GM12873 (cell line): ENCODE measurements at regions not wholly inside any gene's neighbourhood (a gene's known extent, or its start where the extent isn't known, plus 50 kb on each side); places are given as distances from the start of the nearest gene placed in this dataset.

Source experiments
- TF ChIP-seq, protein P1 (sequence below): IDR thresholded peaks from 2 replicates; pipeline ENCODE4 v1.5.1; 2012; ENCODE audit warnings: low read depth, mild to moderate bottlenecking, moderate library complexity, low read length, control low read depth; ENCODE audit not compliant: insufficient read depth; ENCODE audit errors: missing control alignments

DNA sequence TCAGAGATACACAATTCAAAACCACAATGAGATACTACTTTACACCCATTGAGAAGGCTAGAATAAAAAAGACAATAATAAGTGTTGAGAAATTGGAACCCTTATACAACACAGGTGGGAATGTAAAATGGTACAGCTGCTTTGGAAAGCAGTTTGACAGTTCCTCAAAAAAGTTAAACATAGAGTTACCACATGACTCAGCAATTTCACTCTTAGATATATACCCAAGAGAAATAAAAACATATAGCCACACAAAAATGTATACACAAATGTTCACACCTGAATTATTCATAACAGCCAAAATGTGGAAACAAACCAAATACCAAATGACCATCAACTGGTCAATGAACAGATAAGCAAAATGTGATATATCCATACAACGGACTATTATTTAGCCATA is 161.1 kb upstream of the PLN start:
- TF ChIP-seq, protein P1, sequence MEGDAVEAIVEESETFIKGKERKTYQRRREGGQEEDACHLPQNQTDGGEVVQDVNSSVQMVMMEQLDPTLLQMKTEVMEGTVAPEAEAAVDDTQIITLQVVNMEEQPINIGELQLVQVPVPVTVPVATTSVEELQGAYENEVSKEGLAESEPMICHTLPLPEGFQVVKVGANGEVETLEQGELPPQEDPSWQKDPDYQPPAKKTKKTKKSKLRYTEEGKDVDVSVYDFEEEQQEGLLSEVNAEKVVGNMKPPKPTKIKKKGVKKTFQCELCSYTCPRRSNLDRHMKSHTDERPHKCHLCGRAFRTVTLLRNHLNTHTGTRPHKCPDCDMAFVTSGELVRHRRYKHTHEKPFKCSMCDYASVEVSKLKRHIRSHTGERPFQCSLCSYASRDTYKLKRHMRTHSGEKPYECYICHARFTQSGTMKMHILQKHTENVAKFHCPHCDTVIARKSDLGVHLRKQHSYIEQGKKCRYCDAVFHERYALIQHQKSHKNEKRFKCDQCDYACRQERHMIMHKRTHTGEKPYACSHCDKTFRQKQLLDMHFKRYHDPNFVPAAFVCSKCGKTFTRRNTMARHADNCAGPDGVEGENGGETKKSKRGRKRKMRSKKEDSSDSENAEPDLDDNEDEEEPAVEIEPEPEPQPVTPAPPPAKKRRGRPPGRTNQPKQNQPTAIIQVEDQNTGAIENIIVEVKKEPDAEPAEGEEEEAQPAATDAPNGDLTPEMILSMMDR, result no peak

DNA sequence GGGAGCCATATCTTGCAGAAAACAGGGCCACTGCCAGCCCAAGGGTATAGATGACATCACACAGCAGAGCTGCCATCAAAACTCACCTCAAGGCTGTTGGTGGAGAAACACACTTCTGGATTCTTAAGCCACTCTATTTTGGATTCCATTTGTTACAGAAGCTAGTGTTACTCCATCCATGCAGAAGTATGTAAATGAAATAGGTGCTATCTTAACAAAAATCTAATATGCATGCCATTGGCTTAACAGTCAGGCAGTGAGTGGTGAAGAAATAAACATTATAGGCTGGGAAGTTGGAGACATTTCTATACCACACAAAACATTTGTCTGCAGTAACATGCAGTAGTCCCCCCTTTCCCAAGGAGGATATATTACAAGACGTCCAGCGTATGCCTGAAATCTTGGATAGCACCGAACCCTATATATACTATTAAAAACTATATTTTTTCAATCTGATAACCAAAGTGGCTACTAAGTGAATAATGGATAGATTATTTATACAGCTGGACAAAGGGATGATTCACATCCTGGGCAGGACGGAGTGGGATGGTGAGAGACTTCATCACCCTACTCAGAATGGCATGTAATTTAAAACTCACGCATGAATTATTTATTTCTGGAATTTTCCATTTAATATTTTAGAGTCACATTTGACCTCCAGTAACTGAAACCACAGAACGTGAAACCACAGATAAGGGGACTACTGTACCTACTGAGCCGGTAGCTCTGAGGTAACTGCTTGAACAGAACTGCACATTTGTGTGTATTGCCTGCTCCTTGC is 160.0 kb upstream of the PLN start:
- TF ChIP-seq, protein P1, result no peak

DNA sequence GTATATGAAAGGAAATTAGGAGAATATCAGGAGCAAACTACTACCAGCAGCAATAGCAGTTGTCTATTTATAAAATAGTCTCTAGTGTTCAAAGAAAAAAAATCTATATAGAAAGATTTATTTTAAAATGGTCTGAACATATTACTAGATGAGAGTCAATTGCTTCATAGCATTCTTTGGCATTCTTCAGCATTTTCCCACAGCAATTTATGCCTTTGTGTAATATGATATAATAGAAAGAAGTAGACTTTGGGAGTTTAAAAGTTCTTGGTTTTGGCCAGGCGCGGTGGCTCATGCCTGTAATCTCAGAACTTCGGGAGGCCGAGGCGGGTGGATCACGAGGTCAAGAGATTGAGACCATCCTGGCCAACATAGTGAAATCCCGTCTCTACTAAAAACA is 157.0 kb upstream of the PLN start:
- TF ChIP-seq, protein P1, result no peak

DNA sequence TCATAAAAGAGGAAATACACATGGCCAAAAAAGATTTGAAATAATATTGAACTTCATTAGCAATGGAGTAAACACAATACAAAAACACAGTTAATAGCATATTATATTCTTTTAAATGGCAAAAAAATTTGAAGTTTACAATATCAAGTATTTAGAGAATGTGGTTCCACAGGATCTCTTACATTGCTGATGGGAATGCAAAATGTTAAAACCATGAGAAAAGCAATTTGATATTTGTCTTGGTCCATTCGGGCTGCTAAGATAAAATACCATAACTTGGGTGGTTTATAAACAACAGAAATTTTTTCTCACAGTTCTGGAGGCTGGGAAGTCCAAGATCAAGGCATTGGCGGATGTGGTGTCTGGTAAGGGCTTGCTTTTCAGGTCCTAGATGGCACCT is 154.0 kb upstream of the PLN start:
- TF ChIP-seq, protein P1, result no peak

DNA sequence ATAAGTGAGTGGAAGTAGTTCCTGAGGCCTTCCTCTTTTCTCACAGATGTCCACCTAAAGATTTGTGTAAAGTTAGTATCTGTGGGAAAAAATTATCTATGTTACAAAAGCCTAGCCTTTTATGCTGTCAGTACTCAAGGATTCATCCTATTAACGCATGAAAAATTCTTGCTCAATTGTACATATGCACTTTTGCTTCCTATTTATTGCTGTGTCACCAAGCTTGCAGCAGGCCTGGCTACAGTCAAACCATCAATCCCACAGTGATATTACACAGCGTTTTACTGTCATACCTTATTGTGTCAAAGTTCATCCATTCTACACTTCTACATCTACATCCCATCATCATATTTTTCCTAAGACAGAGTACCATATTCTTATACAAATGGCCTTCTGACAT is 151.1 kb upstream of the PLN start:
- TF ChIP-seq, protein P1, result no peak

DNA sequence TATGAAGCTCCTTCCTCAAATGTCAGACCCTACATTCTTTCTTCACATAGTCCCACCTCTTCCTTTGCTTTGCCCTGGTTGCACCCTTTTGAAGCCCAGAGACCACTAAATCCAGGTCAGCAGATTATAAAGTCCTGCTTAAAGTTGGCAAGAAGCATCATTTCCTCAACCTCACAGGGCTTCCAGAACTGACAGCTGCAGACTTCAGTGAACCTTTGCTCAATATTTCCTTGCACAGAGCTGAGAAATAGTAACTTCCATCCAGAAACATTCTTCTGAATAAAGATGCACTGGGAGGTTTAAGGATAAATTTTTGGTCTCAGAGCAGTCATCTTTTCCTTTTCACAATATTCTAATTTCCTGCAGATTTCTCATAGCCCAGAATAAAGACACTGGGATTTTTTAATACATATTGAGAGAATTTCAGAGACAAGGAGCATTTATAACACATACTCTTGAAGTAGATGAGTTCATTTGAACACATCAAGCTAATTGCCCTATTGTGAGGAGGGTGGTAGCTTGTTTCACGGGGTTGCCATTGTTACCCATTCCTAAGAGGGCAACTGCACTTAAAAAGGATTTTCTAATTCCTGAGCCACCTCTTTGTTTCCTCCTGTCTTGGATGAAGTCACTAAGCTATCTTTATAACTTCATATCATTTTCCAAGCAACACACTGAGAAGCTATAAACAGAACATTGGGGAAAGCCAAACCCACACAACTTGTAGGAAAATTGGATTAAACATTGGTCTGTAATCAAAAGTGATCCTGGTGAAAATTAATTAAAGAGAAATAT is 150.2 kb upstream of the PLN start:
- TF ChIP-seq, protein P1, result no peak

DNA sequence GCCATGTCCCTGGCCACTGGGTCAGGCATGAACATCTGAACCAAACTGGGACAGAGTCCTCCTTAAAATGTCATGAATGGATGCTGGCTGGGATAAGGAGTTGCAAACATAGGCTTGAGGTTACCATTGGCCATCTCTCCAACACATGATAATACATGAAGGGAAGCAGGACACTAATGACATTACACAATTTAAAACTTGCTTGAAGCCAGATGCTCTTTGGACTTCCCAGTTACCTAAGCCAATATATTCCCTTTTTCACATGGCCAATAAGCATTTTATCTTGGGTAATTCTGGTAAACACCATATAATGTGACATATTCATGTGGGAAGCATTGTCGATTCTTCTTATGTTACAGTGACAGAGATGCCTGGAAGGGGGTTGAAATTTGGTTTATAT is 148.0 kb upstream of the PLN start:
- TF ChIP-seq, protein P1, result no peak
